ENCODE measurements at regions not wholly inside any gene's neighbourhood (a gene's known extent, or its start where the extent isn't known, plus 50 kb on each side); places are given as distances from the start of the nearest gene placed in this dataset.

DNA sequence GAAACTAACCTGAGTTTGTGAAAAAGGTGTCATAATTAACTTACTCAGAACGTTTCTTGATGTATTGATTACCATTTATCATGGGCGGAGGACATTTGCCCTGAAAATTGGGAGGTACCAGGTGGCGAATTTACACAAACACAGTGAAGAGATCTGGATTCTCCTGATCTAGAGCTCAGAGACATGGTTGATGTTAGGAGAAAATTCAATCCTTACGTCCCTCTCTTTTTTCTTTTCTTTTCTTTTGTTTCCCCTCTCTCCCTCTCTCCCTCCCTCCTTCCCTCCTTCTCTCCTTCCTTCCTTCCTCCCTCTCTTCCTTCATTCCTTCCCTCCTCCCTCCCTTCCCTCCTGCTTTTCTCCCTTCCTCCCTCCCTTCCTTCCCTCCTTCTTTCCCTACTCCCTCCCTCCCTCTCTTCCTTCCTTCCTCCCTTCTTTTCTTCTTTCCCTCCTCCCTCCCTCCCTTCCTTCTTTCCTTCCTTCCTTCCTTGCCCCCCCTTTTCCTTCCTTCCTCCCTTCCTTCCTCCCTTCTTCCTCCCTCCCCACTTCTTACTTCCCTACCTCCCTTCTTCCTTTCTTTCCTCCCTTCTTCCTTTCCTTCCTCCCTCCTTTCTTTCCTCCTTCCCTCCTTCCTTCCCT is 234.1 kb downstream of the OTOR start:
- TF ChIP-seq ZNF274 (IDR thresholded peaks at IDR 0.05; ENCODE audit: low read length) (no peak), ZNF274 (tag by site-specific recombination; IDR thresholded peaks at IDR 0.05; ENCODE audit: borderline replicate concordance) (no peak), ZNF777 (tag by site-specific recombination; IDR thresholded peaks at IDR 0.05; ENCODE audit: borderline replicate concordance) (no peak), ZNF23 (tag by site-specific recombination; IDR thresholded peaks at IDR 0.05; ENCODE audit: borderline replicate concordance) (no peak)

Data from HEK293 (cell line).